MM.1S (cell line): ENCODE measurements at regions not wholly inside any gene's neighbourhood (a gene's known extent, or its start where the extent isn't known, plus 50 kb on each side); places are given as distances from the start of the nearest gene placed in this dataset.

ENCODE experiments used
- DNase-seq: peaks from one replicate; pipeline ENCODE4 v3.0.0-alpha.2; 2015
- H2AFZ ChIP-seq: fragments of 300-600 bp; sonication (generic); 2 replicates; pipeline ENCODE4 v1.6.0; 2016; ENCODE audit warnings: antibody characterized with exemption, low read length
- H3F3A ChIP-seq: fragments of 300-600 bp; sonication (generic); 2 replicates; pipeline ENCODE4 v1.6.1; 2016; ENCODE audit warnings: mild to moderate bottlenecking, antibody characterized with exemption, low read length, moderate library complexity, mixed read lengths; ENCODE audit not compliant: insufficient read depth
- H3K27ac ChIP-seq: fragments of 300-600 bp; sonication (generic); 2 replicates; pipeline ENCODE4 v1.5.1; 2016; ENCODE audit warnings: mild to moderate bottlenecking, low read length
- H3K27me3 ChIP-seq: fragments of 300-600 bp; sonication (generic); replicated peaks from 2 replicates; pipeline ENCODE4 v1.6.0; 2016; ENCODE audit warnings: low read length; ENCODE audit not compliant: insufficient read depth
- H3K36me3 ChIP-seq: fragments of 300-600 bp; sonication (generic); replicated peaks from 2 replicates; pipeline ENCODE4 v1.6.1; 2016; ENCODE audit warnings: mild to moderate bottlenecking, low read length, mixed read lengths; ENCODE audit not compliant: insufficient read depth
- H3K4me1 ChIP-seq: fragments of 300-600 bp; sonication (generic); 2 replicates; pipeline ENCODE4 v1.6.1; 2016; ENCODE audit warnings: low read length, mixed read lengths
- H3K4me2 ChIP-seq: fragments of 300-600 bp; sonication (generic); 2 replicates; pipeline ENCODE4 v1.6.0; 2016; ENCODE audit warnings: low read depth, low read length
- H3K4me3 ChIP-seq: fragments of 300-600 bp; sonication (generic); 2 replicates; pipeline ENCODE4 v1.5.1; 2016; ENCODE audit warnings: low read length, mixed read lengths
- H3K79me2 ChIP-seq: fragments of 300-600 bp; sonication (generic); 2 replicates; pipeline ENCODE4 v1.6.1; 2016; ENCODE audit warnings: mixed run types, low read length, mixed read lengths
- H3K9ac ChIP-seq: fragments of 300-600 bp; sonication (generic); 2 replicates; pipeline ENCODE4 v1.6.1; 2016; ENCODE audit warnings: low read length, mixed read lengths
- H3K9me2 ChIP-seq: fragments of 300-600 bp; sonication (generic); replicated peaks from 2 replicates; pipeline ENCODE4 v1.6.1; 2016; ENCODE audit warnings: mild to moderate bottlenecking, low read length, mixed read lengths; ENCODE audit not compliant: insufficient read depth
- H3K9me3 ChIP-seq: fragments of 300-600 bp; sonication (generic); replicated peaks from 2 replicates; pipeline ENCODE4 v1.6.1; 2016; ENCODE audit warnings: mild to moderate bottlenecking, low read length, mixed read lengths; ENCODE audit not compliant: insufficient read depth
- H4K20me1 ChIP-seq: fragments of 300-600 bp; sonication (generic); 2 replicates; pipeline ENCODE4 v1.6.1; 2016; ENCODE audit warnings: mild to moderate bottlenecking, low read length, moderate library complexity, mixed read lengths; ENCODE audit not compliant: insufficient read depth
- EZH2 ChIP-seq: fragments of 300-600 bp; sonication (generic); optimal IDR thresholded peaks from 2 replicates; pipeline ENCODE3; 2017; ENCODE audit warnings: low read depth, mild to moderate bottlenecking, antibody characterized with exemption, low read length, mixed read lengths
- EZH2phosphoT487 ChIP-seq: fragments of 300-600 bp; sonication (generic); IDR thresholded peaks from 2 replicates; pipeline ENCODE4 v1.6.1; 2018; ENCODE audit warnings: antibody characterized with exemption, low read length
- TF ChIP-seq, protein P1 (sequence below): fragments of 300-600 bp; sonication (generic); IDR thresholded peaks from 2 replicates; pipeline ENCODE4 v1.5.1; 2016; ENCODE audit warnings: antibody characterized with exemption, low read length, mixed read lengths

DNA sequence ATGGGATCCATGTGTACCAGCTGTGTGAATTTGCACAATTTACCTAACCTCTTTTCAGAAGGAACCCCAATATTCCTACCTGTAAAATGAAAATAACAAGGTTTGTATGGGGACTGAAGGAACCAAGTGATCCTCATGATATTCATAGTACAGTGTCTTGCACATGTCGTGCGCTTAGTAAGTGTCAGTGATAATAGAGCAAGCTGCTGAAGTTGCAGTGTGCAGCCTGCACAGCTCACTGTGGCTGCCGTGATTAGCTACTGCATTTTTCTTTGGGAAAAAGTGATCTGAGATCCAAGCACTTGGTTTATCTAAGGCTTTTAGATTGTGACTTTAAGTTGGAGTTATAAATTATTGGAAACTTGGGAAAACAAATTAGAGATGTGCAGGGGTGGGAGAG lies 135.9 kb upstream of the FRY start:
- H3K4me2 ChIP-seq, result no peak overlapping the region

DNA sequence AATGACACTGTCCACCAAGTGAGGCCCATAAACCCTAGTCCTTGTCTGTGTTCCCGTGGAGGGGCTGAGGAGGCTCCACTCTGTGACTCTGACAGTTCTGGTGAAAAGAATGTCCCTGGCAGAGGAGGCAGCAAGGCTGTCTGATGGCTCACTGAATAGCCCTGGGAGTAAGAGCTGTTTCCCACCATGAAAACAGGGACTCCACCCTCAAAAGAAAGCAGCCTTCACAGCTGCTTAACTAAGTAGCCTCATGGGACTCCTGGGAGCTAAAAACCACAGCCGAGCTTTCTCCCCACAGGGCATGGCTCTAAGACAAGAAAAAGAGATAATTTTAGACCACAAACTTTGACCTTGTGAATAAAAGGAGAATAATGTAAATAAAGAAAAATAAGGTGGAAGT lies 135.1 kb upstream of the FRY start:
- no peak overlapping the region for H2AFZ ChIP-seq
- H3K4me2 ChIP-seq, result peak overlapping the region; percentile 29; the same call in 1 of the 2 replicates

More for the DNA sequence above, 135.9 kb upstream of the FRY start:
- Histone ChIP-seq H3K4me1 (peaks cover 42% of the 10 kb centered on the region), H3F3A (peaks cover 3% of the 10 kb centered on the region; the same call in 1 of the 2 replicates), H3K36me3 (no peaks in the 10 kb centered on the region), H3K27me3 (no peaks in the 10 kb centered on the region), H3K9me2 (no peaks in the 10 kb centered on the region), H3K9me3 (no peaks in the 10 kb centered on the region), H3K27ac (no peak overlapping the region), H3K4me3 (no peak overlapping the region), H3K79me2 (no peaks in the 10 kb centered on the region), H2AFZ (no peak overlapping the region), H3K9ac (no peak overlapping the region), H4K20me1 (no peaks in the 10 kb centered on the region)
- TF ChIP-seq EZH2 (no peak), EZH2phosphoT487 (no peak)
- TF ChIP-seq, protein P1, sequence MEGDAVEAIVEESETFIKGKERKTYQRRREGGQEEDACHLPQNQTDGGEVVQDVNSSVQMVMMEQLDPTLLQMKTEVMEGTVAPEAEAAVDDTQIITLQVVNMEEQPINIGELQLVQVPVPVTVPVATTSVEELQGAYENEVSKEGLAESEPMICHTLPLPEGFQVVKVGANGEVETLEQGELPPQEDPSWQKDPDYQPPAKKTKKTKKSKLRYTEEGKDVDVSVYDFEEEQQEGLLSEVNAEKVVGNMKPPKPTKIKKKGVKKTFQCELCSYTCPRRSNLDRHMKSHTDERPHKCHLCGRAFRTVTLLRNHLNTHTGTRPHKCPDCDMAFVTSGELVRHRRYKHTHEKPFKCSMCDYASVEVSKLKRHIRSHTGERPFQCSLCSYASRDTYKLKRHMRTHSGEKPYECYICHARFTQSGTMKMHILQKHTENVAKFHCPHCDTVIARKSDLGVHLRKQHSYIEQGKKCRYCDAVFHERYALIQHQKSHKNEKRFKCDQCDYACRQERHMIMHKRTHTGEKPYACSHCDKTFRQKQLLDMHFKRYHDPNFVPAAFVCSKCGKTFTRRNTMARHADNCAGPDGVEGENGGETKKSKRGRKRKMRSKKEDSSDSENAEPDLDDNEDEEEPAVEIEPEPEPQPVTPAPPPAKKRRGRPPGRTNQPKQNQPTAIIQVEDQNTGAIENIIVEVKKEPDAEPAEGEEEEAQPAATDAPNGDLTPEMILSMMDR, result no peak
- DNase-seq, result no peak

DNA sequence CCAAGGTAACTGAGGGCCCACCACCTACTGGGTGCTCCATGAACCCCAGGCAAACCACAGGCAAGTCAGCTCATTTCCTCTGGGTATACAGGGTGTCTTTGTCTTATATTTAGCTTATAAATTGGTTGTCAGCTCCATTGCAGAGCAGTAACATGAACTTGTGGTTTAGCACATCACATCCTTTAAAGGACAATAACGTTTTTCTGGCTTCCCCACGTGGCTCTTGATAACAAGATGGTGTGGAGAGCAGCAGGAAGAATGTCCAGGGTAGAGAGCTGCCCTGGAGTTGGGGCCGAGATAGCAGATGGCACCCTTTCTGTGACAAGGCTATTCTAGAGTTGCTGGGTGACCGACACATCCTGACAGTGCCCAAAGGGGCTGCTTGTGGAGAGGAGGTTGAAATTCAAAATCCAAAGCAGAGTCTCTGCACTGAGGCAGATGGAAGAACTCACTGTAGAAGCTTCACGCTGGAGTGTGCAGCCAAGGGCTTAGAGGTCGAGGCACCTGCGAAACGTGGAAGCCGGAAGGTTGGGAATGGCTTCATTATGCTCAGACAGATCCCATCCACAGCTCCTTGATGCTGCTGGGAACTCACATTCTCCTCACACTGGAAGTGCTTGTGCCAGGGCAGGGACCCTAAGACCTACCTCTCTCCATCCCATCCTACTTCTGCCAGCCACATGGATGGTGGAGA lies 133.0 kb upstream of the FRY start:
- Histone ChIP-seq H2AFZ (no peak overlapping the region), H3K9me2 (no peaks in the 10 kb centered on the region), H3K9me3 (no peaks in the 10 kb centered on the region), H3K4me1 (peaks cover 35% of the 10 kb centered on the region), H3K9ac (no peak overlapping the region), H3K4me3 (no peak overlapping the region), H4K20me1 (no peaks in the 10 kb centered on the region), H3K27ac (no peak overlapping the region), H3K27me3 (no peaks in the 10 kb centered on the region), H3K36me3 (no peaks in the 10 kb centered on the region), H3F3A (no peaks in the 10 kb centered on the region), H3K4me2 (no peak overlapping the region), H3K79me2 (no peaks in the 10 kb centered on the region)
- TF ChIP-seq EZH2phosphoT487 (no peak), EZH2 (no peak)
- TF ChIP-seq, protein P1, result no peak
- peak; percentile 17 for DNase-seq

More for the DNA sequence above, 135.1 kb upstream of the FRY start:
- H3K36me3 ChIP-seq, result no peaks in the 10 kb centered on the region
- H4K20me1 ChIP-seq, result no peaks in the 10 kb centered on the region
- H3K4me1 ChIP-seq, result peaks cover 42% of the 10 kb centered on the region
- no peaks in the 10 kb centered on the region for H3K79me2 ChIP-seq
- H3K9me2 ChIP-seq, result no peaks in the 10 kb centered on the region
- no peaks in the 10 kb centered on the region for H3K9me3 ChIP-seq
- H3K4me3 ChIP-seq, result no peak overlapping the region
- H3K9ac ChIP-seq, result peak overlapping the region; percentile 25; the same call in 1 of the 2 replicates
- no peaks in the 10 kb centered on the region for H3K27me3 ChIP-seq
- H3F3A ChIP-seq, result peaks cover 3% of the 10 kb centered on the region; the same call in 1 of the 2 replicates
- peak overlapping the region; percentile 47; the same call in 1 of the 2 replicates for H3K27ac ChIP-seq
- TF ChIP-seq EZH2phosphoT487, result no peak
- TF ChIP-seq, protein P1, result no peak
- TF ChIP-seq EZH2, result no peak
- DNase-seq, result peak; percentile 34
